PC-9 (cell line): ENCODE measurements at regions not wholly inside any gene's neighbourhood (a gene's known extent, or its start where the extent isn't known, plus 50 kb on each side); places are given as distances from the start of the nearest gene placed in this dataset.
A peak's percentile ranks its signal among the peaks of the same experiment; 100 is the strongest.

Experiments
- BruUV-seq: library from RNA; stranded (reverse); fragments of 400-500 nt; replicated peaks from 2 replicates; lab custom pipeline; 2021; lab: Mats Ljungman, UMichigan
- CTCF ChIA-PET: fragments of 300-600 bp; sonication (Branson Sonifier 250); formaldehyde crosslinking; loops from one replicate; lab custom pipeline; 2022; ENCODE audit warnings: antibody characterized with exemption; lab: Charles Lee
- POLR2A ChIA-PET: fragments of 300-600 bp; sonication (Branson Sonifier 250); formaldehyde crosslinking; loops from one replicate; lab custom pipeline; 2022; ENCODE audit warnings: antibody characterized with exemption; ENCODE audit not compliant: unreplicated experiment; lab: Charles Lee
- DNase-seq, 2 experiments: peaks; one replicate each; pipeline versions ENCODE4 v3.0.0 to v3.0.0-alpha.2; 2015 to 2022; ENCODE audit warnings: mixed read lengths in 1 of 2
- H2AFZ ChIP-seq: fragments of 200-600 bp; sonication (generic); 2 replicates; pipeline ENCODE4 v1.8.1; 2017; ENCODE audit warnings: antibody characterized with exemption
- H3F3A ChIP-seq: fragments of 200-600 bp; sonication (generic); 2 replicates; pipeline ENCODE4 v1.8.1; 2017; ENCODE audit warnings: antibody characterized with exemption, mild to moderate bottlenecking, low read depth; ENCODE audit not compliant: insufficient read depth
- H3K27ac ChIP-seq: fragments of 200-600 bp; sonication (generic); 2 replicates; pipeline ENCODE4 v1.6.1; 2016; ENCODE audit warnings: mixed run types
- H3K27me3 ChIP-seq: fragments of 200-600 bp; sonication (generic); 2 replicates; pipeline ENCODE4 v1.6.1; 2016; ENCODE audit warnings: low read depth, mixed run types; ENCODE audit not compliant: insufficient read depth
- H3K36me3 ChIP-seq: fragments of 200-600 bp; sonication (generic); 2 replicates; pipeline ENCODE4 v1.6.1; 2016; ENCODE audit warnings: low read depth, mixed run types
- H3K4me1 ChIP-seq: fragments of 200-600 bp; sonication (generic); replicated peaks from 2 replicates; pipeline ENCODE4 v1.6.1; 2016; ENCODE audit warnings: mixed run types; ENCODE audit not compliant: insufficient read depth
- H3K4me2 ChIP-seq: fragments of 200-600 bp; sonication (generic); 2 replicates; pipeline ENCODE4 v1.6.1; 2017; ENCODE audit warnings: mixed run types
- H3K4me3 ChIP-seq: fragments of 200-600 bp; sonication (generic); 2 replicates; pipeline ENCODE4 v1.6.1; 2016; ENCODE audit warnings: mixed run types
- H3K79me2 ChIP-seq: fragments of 200-600 bp; sonication (generic); 2 replicates; pipeline ENCODE4 v1.6.1; 2017; ENCODE audit warnings: low read depth, mixed run types
- H3K9me2 ChIP-seq: fragments of 200-600 bp; sonication (generic); 2 replicates; pipeline ENCODE4 v1.8.1; 2017; ENCODE audit warnings: mild to moderate bottlenecking; ENCODE audit not compliant: insufficient read depth
- H3K9me3 ChIP-seq: fragments of 200-600 bp; sonication (generic); 2 replicates; pipeline ENCODE4 v1.8.1; 2016; ENCODE audit warnings: low read depth; ENCODE audit not compliant: insufficient read depth
- H4K20me1 ChIP-seq: fragments of 200-600 bp; sonication (generic); 2 replicates; pipeline ENCODE4 v1.8.1; 2017; ENCODE audit not compliant: insufficient read depth
- EZH2 ChIP-seq: fragments of 200-600 bp; sonication (generic); IDR thresholded peaks from 2 replicates; pipeline ENCODE4 v1.8.0; 2017; ENCODE audit warnings: antibody characterized with exemption, low read depth
- intact Hi-C: fragments of 100-400 bp; cut with micrococcal nuclease; formaldehyde crosslinking; loops from one replicate; pipeline ENCODE4 v1.10.0; 2022; ENCODE audit not compliant: unreplicated experiment
- TF ChIP-seq, protein P1 (sequence below): fragments of 200-600 bp; sonication (generic); conservative IDR thresholded peaks from 2 replicates; pipeline ENCODE4 v1.6.1; 2017; ENCODE audit warnings: mixed run types, antibody characterized with exemption, mild to moderate bottlenecking, moderate library complexity

- no TSS peak for BruUV-seq
- Histone ChIP-seq H3K79me2 (no peaks in the 10 kb centered on the region), H3K27me3 (no peaks in the 10 kb centered on the region), H3F3A (no peaks in the 10 kb centered on the region), H3K9me3 (no peaks in the 10 kb centered on the region), H3K4me2 (no peak overlapping the region), H3K4me3 (no peak overlapping the region), H3K27ac (no peak overlapping the region), H4K20me1 (no peaks in the 10 kb centered on the region), H3K9me2 (no peaks in the 10 kb centered on the region), H2AFZ (no peak overlapping the region), H3K36me3 (no peaks in the 10 kb centered on the region), H3K4me1 (no peaks in the 10 kb centered on the region)
- TF ChIP-seq, protein P1, sequence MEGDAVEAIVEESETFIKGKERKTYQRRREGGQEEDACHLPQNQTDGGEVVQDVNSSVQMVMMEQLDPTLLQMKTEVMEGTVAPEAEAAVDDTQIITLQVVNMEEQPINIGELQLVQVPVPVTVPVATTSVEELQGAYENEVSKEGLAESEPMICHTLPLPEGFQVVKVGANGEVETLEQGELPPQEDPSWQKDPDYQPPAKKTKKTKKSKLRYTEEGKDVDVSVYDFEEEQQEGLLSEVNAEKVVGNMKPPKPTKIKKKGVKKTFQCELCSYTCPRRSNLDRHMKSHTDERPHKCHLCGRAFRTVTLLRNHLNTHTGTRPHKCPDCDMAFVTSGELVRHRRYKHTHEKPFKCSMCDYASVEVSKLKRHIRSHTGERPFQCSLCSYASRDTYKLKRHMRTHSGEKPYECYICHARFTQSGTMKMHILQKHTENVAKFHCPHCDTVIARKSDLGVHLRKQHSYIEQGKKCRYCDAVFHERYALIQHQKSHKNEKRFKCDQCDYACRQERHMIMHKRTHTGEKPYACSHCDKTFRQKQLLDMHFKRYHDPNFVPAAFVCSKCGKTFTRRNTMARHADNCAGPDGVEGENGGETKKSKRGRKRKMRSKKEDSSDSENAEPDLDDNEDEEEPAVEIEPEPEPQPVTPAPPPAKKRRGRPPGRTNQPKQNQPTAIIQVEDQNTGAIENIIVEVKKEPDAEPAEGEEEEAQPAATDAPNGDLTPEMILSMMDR, result no peak
- no peak for TF ChIP-seq EZH2
- POLR2A ChIA-PET, result no interaction called here
- intact Hi-C loops, result no loop called here
- CTCF ChIA-PET, result no interaction called here
- no peak for DNase-seq
These were observed 127.3 kb upstream of the SLC34A2 start for GRCh38 chr4:25528391-25528790.

- no peak overlapping the region for H3K4me2 ChIP-seq
- BruUV-seq, result no TSS peak
- no peaks in the 10 kb centered on the region for H3F3A ChIP-seq
- TF ChIP-seq, protein P1, result peak; percentile 63
- no peak for TF ChIP-seq EZH2
- intact Hi-C loops, result loop anchor here (10.0 kb wide), 1 partner anchor 234 kb away; no protein-coding TSS in a partner anchor
- no peaks in the 10 kb centered on the region for H3K4me1 ChIP-seq
- no peaks in the 10 kb centered on the region for H3K36me3 ChIP-seq
- H2AFZ ChIP-seq, result no peak overlapping the region
- no peak overlapping the region for H3K27ac ChIP-seq
- no peaks in the 10 kb centered on the region for H3K27me3 ChIP-seq
- no peaks in the 10 kb centered on the region for H4K20me1 ChIP-seq
- ChIA-PET POLR2A (no interaction called here), CTCF (interaction anchor here (1.0 kb wide), 1 partner anchor 28 kb away, joined by 4 read pairs; no protein-coding TSS in a partner anchor)
- H3K79me2 ChIP-seq, result no peaks in the 10 kb centered on the region
- no peak for DNase-seq
- H3K9me2 ChIP-seq, result no peaks in the 10 kb centered on the region
- no peaks in the 10 kb centered on the region for H3K9me3 ChIP-seq
- H3K4me3 ChIP-seq, result no peak overlapping the region
These were observed 124.4 kb upstream of the SLC34A2 start for GRCh38 chr4:25531272-25531671.

GRCh38 chr4:25532591-25532990, 123.1 kb upstream of the SLC34A2 start:
- H3K4me1 ChIP-seq, result no peaks in the 10 kb centered on the region
- no peaks in the 10 kb centered on the region for H4K20me1 ChIP-seq
- no peaks in the 10 kb centered on the region for H3K9me2 ChIP-seq
- H3K4me3 ChIP-seq, result no peak overlapping the region
- intact Hi-C loops, result loop anchor here (10.0 kb wide), 1 partner anchor 232 kb away; no protein-coding TSS in a partner anchor
- H3K27me3 ChIP-seq, result no peaks in the 10 kb centered on the region
- CTCF ChIA-PET, result no interaction called here
- H3K79me2 ChIP-seq, result no peaks in the 10 kb centered on the region
- no peak overlapping the region for H2AFZ ChIP-seq
- POLR2A ChIA-PET, result no interaction called here
- H3K36me3 ChIP-seq, result no peaks in the 10 kb centered on the region
- H3F3A ChIP-seq, result no peaks in the 10 kb centered on the region
- no peak for DNase-seq
- no TSS peak for BruUV-seq
- H3K9me3 ChIP-seq, result no peaks in the 10 kb centered on the region
- H3K27ac ChIP-seq, result no peak overlapping the region
- TF ChIP-seq, protein P1, result no peak
- H3K4me2 ChIP-seq, result no peak overlapping the region
